Mucosa of descending colon (tissue), 3 donors: ENCODE measurements at regions not wholly inside any gene's neighbourhood (a gene's known extent, or its start where the extent isn't known, plus 50 kb on each side); places are given as distances from the start of the nearest gene placed in this dataset.

Source experiments
- ATAC-seq: fragments of 200-7000 bp; cut with Tn5 transposase; one replicate; pipeline ENCODE4 v1.9.1; 2020; ENCODE audit warnings: mild to moderate bottlenecking, moderate library complexity
- DNase-seq, 3 donors: peaks; one replicate each; pipeline ENCODE4 v3.0.0-alpha.2; 2020
- H3K36me3 ChIP-seq: fragments of 200-600 bp; one replicate; pipeline ENCODE4 v1.8.0; 2021; ENCODE audit warnings: low read depth, mild to moderate bottlenecking
- H3K4me1 ChIP-seq: fragments of 200-600 bp; one replicate; pipeline ENCODE4 v1.8.0; 2021; ENCODE audit warnings: low read depth, mild to moderate bottlenecking
- H3K4me3 ChIP-seq: fragments of 200-600 bp; one replicate; pipeline ENCODE4 v1.8.0; 2021; ENCODE audit warnings: mild to moderate bottlenecking
- H3K9me3 ChIP-seq: fragments of 200-600 bp; one replicate; pipeline ENCODE4 v1.8.0; 2021; ENCODE audit warnings: mild to moderate bottlenecking
- intact Hi-C, 2 donors: fragments of 100-400 bp; cut with DNase I in 1 of 2; cut with micrococcal nuclease in 1 of 2; formaldehyde crosslinking; loops; one replicate each; pipeline versions ENCODE4 v1.11.0 to v1.11.1; 2022; cut with DNase I, micrococcal nuclease
- TF ChIP-seq, protein P1 (sequence below): fragments of 200-600 bp; IDR thresholded peaks from one replicate; pipeline ENCODE4 v1.8.0; 2022; ENCODE audit warnings: antibody characterized with exemption, mild to moderate bottlenecking
- donor health status: DM: no; HTN: no; CAD: no; lungs with moderate emphysema.
- donor health status: DM: no; HTN: no; CAD: no.
- donor health status: DM: no; HTN: yes; CAD: no.

- DNase-seq (no peak), ATAC-seq (no peak)
- no peak overlapping the region for H3K4me3 ChIP-seq
- H3K9me3 ChIP-seq: no peaks in the 10 kb centered on the region
- peaks cover 11% of the 10 kb centered on the region for H3K4me1 ChIP-seq
- TF ChIP-seq, protein P1, sequence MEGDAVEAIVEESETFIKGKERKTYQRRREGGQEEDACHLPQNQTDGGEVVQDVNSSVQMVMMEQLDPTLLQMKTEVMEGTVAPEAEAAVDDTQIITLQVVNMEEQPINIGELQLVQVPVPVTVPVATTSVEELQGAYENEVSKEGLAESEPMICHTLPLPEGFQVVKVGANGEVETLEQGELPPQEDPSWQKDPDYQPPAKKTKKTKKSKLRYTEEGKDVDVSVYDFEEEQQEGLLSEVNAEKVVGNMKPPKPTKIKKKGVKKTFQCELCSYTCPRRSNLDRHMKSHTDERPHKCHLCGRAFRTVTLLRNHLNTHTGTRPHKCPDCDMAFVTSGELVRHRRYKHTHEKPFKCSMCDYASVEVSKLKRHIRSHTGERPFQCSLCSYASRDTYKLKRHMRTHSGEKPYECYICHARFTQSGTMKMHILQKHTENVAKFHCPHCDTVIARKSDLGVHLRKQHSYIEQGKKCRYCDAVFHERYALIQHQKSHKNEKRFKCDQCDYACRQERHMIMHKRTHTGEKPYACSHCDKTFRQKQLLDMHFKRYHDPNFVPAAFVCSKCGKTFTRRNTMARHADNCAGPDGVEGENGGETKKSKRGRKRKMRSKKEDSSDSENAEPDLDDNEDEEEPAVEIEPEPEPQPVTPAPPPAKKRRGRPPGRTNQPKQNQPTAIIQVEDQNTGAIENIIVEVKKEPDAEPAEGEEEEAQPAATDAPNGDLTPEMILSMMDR: no peak
- no peaks in the 10 kb centered on the region for H3K36me3 ChIP-seq
- intact Hi-C loops: no loop called here
Observed at GRCh38 chr13:97136418-97136817, 85.7 kb upstream of the MBNL2 start.

DNA sequence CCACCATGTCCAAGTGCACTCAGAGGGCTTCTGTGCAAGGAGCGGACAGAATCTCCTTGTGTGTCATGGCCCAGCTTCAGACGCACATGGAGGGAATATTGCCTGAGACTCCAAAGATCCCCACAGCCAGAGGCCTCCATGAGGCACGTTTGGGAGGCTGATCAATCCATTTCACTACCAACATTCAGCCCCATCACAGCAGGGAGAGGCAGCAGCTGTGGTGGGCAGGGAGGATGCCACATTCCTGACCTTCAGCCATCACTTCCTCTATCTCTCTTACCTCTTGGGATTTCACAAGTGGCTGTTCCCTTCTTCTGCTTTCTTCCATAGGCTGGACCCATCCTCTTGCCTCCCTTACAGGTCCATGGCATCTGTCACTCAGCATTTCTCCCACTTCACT, 82.4 kb upstream of the MBNL2 start:
- no peak for DNase-seq
- TF ChIP-seq, protein P1: no peak
- Histone ChIP-seq H3K4me3 (no peak overlapping the region), H3K4me1 (peaks cover 16% of the 10 kb centered on the region), H3K9me3 (no peaks in the 10 kb centered on the region), H3K36me3 (no peaks in the 10 kb centered on the region)
- intact Hi-C loops: loop anchor here in 1 of 2 donors (5.0 kb wide), 1 partner anchor 83 kb away; the partner anchor contains the start of gene MBNL2
- ATAC-seq: no peak

DNA sequence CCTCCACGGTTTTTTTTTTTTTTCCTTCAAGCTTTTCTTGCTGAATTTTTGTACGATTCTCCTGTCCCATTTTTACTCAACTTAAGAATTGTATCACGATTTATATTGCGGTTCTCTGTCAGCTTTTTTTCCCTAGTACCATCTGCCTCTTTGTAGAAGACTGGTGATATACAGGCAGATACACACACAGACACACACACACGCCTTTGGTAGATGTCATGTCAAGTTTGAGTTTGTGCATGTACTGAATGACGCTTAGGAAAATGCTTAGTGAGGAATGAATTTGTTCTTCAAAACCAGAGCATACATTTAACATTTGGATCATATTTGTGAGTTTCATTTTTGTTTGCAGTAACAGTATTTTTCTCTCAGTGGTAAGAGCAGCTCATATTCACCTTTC, 82.0 kb upstream of the MBNL2 start:
- TF ChIP-seq, protein P1: no peak

DNA sequence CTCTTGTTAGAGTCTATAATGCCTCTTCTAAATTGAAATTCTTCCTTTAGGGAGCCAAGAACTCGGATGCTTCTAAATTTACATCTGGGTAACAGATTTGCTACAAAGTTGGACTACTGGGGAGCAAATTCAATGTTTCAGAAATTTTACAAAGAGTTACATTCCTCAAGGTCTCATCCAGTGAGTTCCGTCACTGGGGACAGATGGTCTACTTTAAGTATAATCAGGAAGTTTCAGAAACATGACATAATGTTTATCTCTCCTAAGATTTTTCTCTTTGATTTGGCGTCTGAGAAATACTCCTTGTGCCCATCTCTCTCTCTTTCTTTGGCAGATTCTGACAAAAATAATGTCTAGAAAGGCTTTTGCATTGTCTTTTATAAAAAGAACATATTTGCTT, 81.5 kb upstream of the MBNL2 start:
- Histone ChIP-seq H3K9me3 (no peaks in the 10 kb centered on the region), H3K4me3 (no peak overlapping the region), H3K4me1 (peaks cover 16% of the 10 kb centered on the region), H3K36me3 (no peaks in the 10 kb centered on the region)
- intact Hi-C loops: loop anchor here in 1 of 2 donors (5.0 kb wide), 1 partner anchor 82 kb away; the partner anchor contains the start of gene MBNL2
- DNase-seq (no peak), ATAC-seq (no peak)
- TF ChIP-seq, protein P1: no peak

More for the DNA sequence above, 82.0 kb upstream of the MBNL2 start:
- no peaks in the 10 kb centered on the region for H3K36me3 ChIP-seq
- peaks cover 16% of the 10 kb centered on the region for H3K4me1 ChIP-seq
- intact Hi-C loops: loop anchor here in 1 of 2 donors (5.0 kb wide), 1 partner anchor 82 kb away; the partner anchor contains the start of gene MBNL2
- no peak for DNase-seq
- no peaks in the 10 kb centered on the region for H3K9me3 ChIP-seq
- no peak for ATAC-seq
- no peak overlapping the region for H3K4me3 ChIP-seq

DNA sequence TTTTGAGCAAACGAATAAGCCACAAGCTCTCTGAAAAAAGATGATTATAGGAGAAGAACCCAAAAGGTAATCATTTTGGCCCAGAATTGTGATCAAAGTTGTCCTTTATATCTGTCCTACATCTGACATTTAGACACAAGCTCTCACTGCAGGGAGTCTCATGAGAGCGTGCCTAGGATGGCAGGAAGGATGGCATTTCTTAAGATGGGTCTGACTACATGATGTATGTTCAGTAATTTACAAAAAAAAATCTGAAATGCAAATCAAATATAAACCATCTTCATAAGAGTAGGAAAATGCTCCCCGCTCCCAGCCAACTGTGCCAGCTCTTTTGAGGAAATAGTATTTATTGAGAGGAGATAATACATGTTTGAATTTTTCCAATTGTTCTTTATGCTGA, 81.0 kb upstream of the MBNL2 start:
- Histone ChIP-seq H3K36me3 (no peaks in the 10 kb centered on the region), H3K4me1 (peaks cover 16% of the 10 kb centered on the region), H3K4me3 (no peak overlapping the region), H3K9me3 (no peaks in the 10 kb centered on the region)
- intact Hi-C loops: loop anchor here in 1 of 2 donors (5.0 kb wide), 1 partner anchor 81 kb away; the partner anchor contains the start of gene MBNL2
- no peak for ATAC-seq
- DNase-seq: no peak
- TF ChIP-seq, protein P1: no peak

DNA sequence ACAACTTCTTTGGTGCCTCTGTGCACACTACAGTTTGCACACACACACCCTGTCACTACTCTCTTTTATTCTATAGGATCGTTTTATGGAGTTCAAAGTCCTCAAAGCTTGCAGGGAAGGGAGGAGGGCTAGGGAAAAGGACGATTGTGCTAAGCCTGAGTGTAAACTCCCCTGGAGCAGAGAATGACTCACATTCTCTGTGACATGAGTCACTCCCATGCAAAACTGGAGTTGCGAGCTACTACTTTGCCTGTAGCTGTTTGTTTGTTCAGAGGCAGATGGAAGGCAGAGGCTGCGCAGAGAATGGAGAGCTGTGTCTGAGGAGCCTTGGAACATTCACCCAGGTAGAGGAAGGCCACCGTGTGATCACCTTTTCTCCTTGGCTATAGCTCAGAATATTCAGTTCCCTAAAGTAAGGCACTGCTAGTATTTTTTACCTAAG, 80.5 kb upstream of the MBNL2 start:
- intact Hi-C loops: loop anchor here in 1 of 2 donors (5.0 kb wide), 1 partner anchor 81 kb away; the partner anchor contains the start of gene MBNL2
- H3K4me1 ChIP-seq: peaks cover 16% of the 10 kb centered on the region
- DNase-seq (peak; percentile 53 to 90 (median 76)), ATAC-seq (peak; percentile 97)
- H3K4me3 ChIP-seq: peak overlapping the region; percentile 7
- TF ChIP-seq, protein P1: no peak
- no peaks in the 10 kb centered on the region for H3K9me3 ChIP-seq
- no peaks in the 10 kb centered on the region for H3K36me3 ChIP-seq
